ENCODE measurements at regions not wholly inside any gene's neighbourhood (a gene's known extent, or its start where the extent isn't known, plus 50 kb on each side); places are given as distances from the start of the nearest gene placed in this dataset.

DNA sequence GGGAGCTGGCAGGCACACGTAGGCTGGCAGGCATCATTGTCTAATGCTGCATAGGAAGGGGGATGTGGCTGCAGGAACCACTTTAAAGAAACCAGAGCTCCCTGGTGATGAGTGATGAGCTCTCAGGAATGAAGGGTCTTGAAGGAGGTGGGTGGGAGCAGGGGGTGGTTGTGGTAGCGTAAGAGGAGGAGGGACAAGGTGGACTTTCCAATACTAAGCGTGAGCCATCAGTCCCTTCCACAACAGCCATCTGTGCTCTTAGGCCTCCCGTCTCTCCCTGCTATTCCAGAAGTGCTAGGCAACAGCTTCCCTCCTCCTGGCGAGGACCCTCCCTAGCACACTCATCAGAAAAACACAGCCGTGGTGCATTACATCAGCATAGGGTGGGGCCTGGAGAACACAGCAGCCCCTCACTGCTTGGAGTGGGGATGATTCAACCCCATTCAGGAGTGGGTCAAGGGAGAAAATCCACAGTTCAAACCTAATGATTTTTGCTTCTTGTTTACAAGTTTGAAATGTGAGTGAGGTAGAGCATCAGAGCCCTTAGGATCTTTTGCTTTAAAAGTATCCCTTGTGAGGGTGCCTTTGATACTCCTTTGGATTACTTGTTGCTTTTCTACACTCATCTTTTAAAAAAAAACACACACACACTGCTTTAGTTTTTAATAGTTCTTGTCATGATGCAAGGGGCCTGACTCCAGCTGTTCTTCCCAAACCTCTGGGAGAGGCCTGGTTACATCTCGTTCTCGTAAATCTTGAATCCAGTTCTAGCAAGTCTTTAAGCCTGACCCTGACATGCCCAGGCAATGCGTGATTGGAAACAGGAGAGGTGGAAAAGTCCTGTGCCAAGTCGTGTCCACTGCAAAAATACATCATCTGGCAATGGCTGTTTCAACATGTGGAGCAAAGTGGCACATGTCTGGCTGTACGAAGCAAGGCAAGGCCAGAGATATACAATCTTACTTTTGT is 356.4 kb upstream of the DDHD1 start:
- TF ChIP-seq, protein P1, sequence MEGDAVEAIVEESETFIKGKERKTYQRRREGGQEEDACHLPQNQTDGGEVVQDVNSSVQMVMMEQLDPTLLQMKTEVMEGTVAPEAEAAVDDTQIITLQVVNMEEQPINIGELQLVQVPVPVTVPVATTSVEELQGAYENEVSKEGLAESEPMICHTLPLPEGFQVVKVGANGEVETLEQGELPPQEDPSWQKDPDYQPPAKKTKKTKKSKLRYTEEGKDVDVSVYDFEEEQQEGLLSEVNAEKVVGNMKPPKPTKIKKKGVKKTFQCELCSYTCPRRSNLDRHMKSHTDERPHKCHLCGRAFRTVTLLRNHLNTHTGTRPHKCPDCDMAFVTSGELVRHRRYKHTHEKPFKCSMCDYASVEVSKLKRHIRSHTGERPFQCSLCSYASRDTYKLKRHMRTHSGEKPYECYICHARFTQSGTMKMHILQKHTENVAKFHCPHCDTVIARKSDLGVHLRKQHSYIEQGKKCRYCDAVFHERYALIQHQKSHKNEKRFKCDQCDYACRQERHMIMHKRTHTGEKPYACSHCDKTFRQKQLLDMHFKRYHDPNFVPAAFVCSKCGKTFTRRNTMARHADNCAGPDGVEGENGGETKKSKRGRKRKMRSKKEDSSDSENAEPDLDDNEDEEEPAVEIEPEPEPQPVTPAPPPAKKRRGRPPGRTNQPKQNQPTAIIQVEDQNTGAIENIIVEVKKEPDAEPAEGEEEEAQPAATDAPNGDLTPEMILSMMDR (optimal IDR thresholded peaks at IDR 0.05 in 1 of 3, IDR thresholded peaks at IDR 0.05 in 1 of 3, conservative IDR thresholded peaks at IDR 0.05 in 1 of 3; ENCODE audit: extremely low read depth in 1 of 3, insufficient read depth in 2 of 3, low read length in 3 of 3) = no peak
- no peak for TF ChIP-seq EZH2 (IDR thresholded peaks at IDR 0.05; ENCODE audit: low read length)

All from keratinocyte (primary cell).